NT2/D1 (cell line): ENCODE measurements at regions not wholly inside any gene's neighbourhood (a gene's known extent, or its start where the extent isn't known, plus 50 kb on each side); places are given as distances from the start of the nearest gene placed in this dataset.

ENCODE experiments used
- SUZ12 ChIP-seq: IDR thresholded peaks from 2 replicates; pipeline ENCODE4 v1.6.1; 2011; ENCODE audit not compliant: insufficient read length, insufficient read depth; ENCODE audit errors: extremely low read depth
- YY1 ChIP-seq: IDR thresholded peaks from 2 replicates; pipeline ENCODE4 v1.6.1; 2011; ENCODE audit not compliant: insufficient read length, insufficient read depth
- ZNF274 ChIP-seq: IDR thresholded peaks from 2 replicates; pipeline ENCODE4 v1.6.1; 2011; ENCODE audit warnings: mild to moderate bottlenecking, low read depth, low read length

- no peak for TF ChIP-seq ZNF274
- no peak for TF ChIP-seq SUZ12
- no peak for TF ChIP-seq YY1
Measured at GRCh38 chr20:60446267-60447111, 488.3 kb downstream of the CDH26 start.
